ENCODE measurements at regions not wholly inside any gene's neighbourhood (a gene's known extent, or its start where the extent isn't known, plus 50 kb on each side); places are given as distances from the start of the nearest gene placed in this dataset.
A peak's percentile ranks its signal among the peaks of the same experiment; 100 is the strongest.

DNA sequence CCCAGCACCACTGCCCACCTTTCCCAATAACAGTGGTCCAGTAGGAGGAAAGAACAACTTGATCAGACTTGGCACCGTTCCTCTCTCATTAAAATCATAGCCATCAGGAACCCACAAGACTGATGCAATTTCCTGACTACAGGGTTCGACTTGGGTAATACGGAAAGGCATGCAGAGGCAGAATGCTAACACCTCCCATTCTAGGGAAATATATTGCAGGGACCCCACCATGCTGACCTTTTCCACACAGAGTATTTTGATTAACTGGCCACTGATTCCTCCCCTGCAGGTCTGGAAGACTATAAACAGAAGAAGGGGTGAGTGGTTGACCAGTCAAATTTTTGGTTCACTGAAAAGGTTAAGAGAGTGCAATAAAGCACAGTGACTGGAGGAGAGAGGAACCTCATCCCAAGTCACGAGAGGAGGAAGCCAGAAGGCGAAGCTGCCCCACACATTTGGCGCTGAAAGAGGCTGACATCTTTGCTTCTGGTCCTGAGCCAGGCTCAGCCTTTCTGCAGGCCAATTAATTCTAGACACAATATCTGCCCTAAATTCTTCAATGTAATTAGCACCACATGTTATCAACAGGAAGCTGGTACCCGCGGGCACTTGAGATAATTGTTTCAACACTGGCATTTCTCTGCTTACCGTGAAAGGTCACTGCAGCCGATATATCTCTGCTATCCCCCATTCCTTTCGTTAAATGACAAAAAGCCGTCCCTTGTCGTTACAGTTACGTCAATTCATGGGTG lies 64.7 kb upstream of the SPOCK1 start:
- Mint-ChIP-seq H3K36me3 (ENCODE audit: low read depth) (no peaks in the 10 kb centered on the region), H3K4me1 (peaks cover 8% of the 10 kb centered on the region; the same call in 2 of the 3 replicates), H3K27me3 (ENCODE audit: insufficient read depth, low read depth, poor library complexity) (peaks cover 11% of the 10 kb centered on the region), H3K9me3 (no peaks in the 10 kb centered on the region; the same call in 2 of the 3 replicates), H3K4me3 (no peak overlapping the region), H3K27ac (no peak overlapping the region)
- H2AFZ ChIP-seq = peak overlapping the region; percentile 69
- DNase-seq (ENCODE audit: low spot score) = no peak
- no peaks in the 10 kb centered on the region; the same call in 1 of the 2 replicates for H4K20me1 ChIP-seq (replicated peaks; ENCODE audit: insufficient read depth)
- no peak overlapping the region for H3K27ac ChIP-seq (ENCODE audit: low read depth)
- no peaks in the 10 kb centered on the region for H3K27me3 ChIP-seq (ENCODE audit: insufficient read depth)
- H3K79me2 ChIP-seq (replicated peaks; ENCODE audit: insufficient read depth) = no peaks in the 10 kb centered on the region
- no peak overlapping the region for H3K4me2 ChIP-seq
- H3F3A ChIP-seq (replicated peaks; ENCODE audit: low read depth) = no peaks in the 10 kb centered on the region
- 0 out of 2 replicates have a peak, but pooled peaks cover 2% of the 10 kb centered on the region for H3K9me2 ChIP-seq (ENCODE audit: insufficient read depth)
- peaks cover 7% of the 10 kb centered on the region; the same call in 1 of the 2 replicates for H3K4me1 ChIP-seq (ENCODE audit: insufficient read depth)
- TF ChIP-seq REST (IDR thresholded peaks at IDR 0.05; ENCODE audit: unreplicated experiment) = no peak
- no peak for TF ChIP-seq POLR2AphosphoS5 (IDR thresholded peaks at IDR 0.05; ENCODE audit: low read depth)
- TF ChIP-seq CREB1 (CRISPR knock-in tag; IDR thresholded peaks at IDR 0.05; ENCODE audit: low read depth) = no peak
- TF ChIP-seq, protein P1, sequence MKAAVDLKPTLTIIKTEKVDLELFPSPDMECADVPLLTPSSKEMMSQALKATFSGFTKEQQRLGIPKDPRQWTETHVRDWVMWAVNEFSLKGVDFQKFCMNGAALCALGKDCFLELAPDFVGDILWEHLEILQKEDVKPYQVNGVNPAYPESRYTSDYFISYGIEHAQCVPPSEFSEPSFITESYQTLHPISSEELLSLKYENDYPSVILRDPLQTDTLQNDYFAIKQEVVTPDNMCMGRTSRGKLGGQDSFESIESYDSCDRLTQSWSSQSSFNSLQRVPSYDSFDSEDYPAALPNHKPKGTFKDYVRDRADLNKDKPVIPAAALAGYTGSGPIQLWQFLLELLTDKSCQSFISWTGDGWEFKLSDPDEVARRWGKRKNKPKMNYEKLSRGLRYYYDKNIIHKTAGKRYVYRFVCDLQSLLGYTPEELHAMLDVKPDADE (IDR thresholded peaks at IDR 0.05) = no peak
- H3K36me3 ChIP-seq (ENCODE audit: insufficient read depth) = no peaks in the 10 kb centered on the region
- no peak overlapping the region for H3K4me3 ChIP-seq
- no peak for ATAC-seq

GRCh38 chr5:137563301-137563645 lies 64.1 kb upstream of the SPOCK1 start:
- H4K20me1 ChIP-seq (replicated peaks; ENCODE audit: insufficient read depth) = no peaks in the 10 kb centered on the region; the same call in 1 of the 2 replicates

More at GRCh38 chr5:137563301-137563645, 64.1 kb upstream of the SPOCK1 start:
- Histone ChIP-seq H3K9me2 (ENCODE audit: insufficient read depth) (0 out of 2 replicates have a peak, but pooled peaks cover 2% of the 10 kb centered on the region), H3K27ac (ENCODE audit: low read depth) (no peak overlapping the region), H3F3A (replicated peaks; ENCODE audit: low read depth) (no peaks in the 10 kb centered on the region), H3K36me3 (ENCODE audit: insufficient read depth) (no peaks in the 10 kb centered on the region), H2AFZ (peak overlapping the region; percentile 69), H3K4me2 (no peak overlapping the region), H3K4me3 (no peak overlapping the region), H3K79me2 (replicated peaks; ENCODE audit: insufficient read depth) (no peaks in the 10 kb centered on the region), H3K27me3 (ENCODE audit: insufficient read depth) (no peaks in the 10 kb centered on the region), H3K4me1 (ENCODE audit: insufficient read depth) (peaks cover 3% of the 10 kb centered on the region; the same call in 1 of the 2 replicates)
- Mint-ChIP-seq H3K4me1 (peaks cover 8% of the 10 kb centered on the region; the same call in 2 of the 3 replicates), H3K36me3 (ENCODE audit: low read depth) (no peaks in the 10 kb centered on the region), H3K27me3 (ENCODE audit: insufficient read depth, low read depth, poor library complexity) (peaks cover 11% of the 10 kb centered on the region), H3K9me3 (no peaks in the 10 kb centered on the region; the same call in 2 of the 3 replicates), H3K4me3 (no peak overlapping the region), H3K27ac (no peak overlapping the region)
- no peak for ATAC-seq
- DNase-seq (ENCODE audit: low spot score) = no peak
- TF ChIP-seq EZH2phosphoT487 (IDR thresholded peaks at IDR 0.05; ENCODE audit: unreplicated experiment) = no peak
- TF ChIP-seq, protein P1 (IDR thresholded peaks at IDR 0.05) = no peak
